ENCODE measurements at regions not wholly inside any gene's neighbourhood (a gene's known extent, or its start where the extent isn't known, plus 50 kb on each side); places are given as distances from the start of the nearest gene placed in this dataset.

DNA sequence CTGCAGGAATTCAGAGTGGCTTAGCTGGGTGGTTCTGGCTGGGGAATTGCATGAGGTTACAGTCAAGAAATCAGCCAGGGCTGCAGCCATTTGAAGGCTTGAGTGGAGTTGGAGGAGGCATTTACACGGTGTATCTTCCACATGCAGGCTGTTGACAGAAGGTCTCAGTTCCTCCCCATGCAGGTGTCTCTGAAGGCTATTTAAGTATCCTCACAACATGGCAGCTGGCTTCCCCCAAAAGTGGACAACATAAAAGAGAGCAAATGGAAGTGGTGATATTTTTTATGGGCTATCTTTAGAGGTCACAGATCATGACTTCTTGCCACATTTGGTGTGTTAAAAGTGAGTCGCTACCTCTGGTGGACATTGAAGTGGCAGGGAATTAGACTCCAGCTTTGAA is 60.1 kb upstream of the SPRED1 start:
- TF ChIP-seq, protein P1, sequence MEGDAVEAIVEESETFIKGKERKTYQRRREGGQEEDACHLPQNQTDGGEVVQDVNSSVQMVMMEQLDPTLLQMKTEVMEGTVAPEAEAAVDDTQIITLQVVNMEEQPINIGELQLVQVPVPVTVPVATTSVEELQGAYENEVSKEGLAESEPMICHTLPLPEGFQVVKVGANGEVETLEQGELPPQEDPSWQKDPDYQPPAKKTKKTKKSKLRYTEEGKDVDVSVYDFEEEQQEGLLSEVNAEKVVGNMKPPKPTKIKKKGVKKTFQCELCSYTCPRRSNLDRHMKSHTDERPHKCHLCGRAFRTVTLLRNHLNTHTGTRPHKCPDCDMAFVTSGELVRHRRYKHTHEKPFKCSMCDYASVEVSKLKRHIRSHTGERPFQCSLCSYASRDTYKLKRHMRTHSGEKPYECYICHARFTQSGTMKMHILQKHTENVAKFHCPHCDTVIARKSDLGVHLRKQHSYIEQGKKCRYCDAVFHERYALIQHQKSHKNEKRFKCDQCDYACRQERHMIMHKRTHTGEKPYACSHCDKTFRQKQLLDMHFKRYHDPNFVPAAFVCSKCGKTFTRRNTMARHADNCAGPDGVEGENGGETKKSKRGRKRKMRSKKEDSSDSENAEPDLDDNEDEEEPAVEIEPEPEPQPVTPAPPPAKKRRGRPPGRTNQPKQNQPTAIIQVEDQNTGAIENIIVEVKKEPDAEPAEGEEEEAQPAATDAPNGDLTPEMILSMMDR (IDR thresholded peaks at IDR 0.05; ENCODE audit: low read depth, low read length, missing control alignments), result no peak
- no peak overlapping the region for H3K4me3 ChIP-seq (ENCODE audit: low read depth, low read length)
- DNase-seq (ENCODE audit: low read depth), result no peak

DNA sequence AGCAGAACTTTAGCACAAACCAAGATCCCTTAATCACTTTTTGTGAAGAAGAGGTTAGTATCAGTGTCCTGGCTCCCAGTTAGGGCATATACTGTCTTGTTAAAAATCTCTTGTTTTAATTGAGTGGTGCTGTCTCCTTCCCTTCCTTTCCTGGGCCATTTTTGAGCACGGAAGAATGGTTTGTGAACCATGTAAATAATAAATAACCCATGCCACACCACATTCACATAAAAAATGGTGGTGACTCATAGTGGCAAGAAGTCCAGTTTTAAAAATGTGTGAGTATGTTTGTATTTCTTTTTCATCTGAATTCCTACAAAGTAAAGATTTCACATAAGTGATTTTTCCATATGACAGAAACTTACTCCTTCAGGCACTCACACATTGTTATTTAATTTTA is 59.1 kb upstream of the SPRED1 start:
- TF ChIP-seq, protein P1 (IDR thresholded peaks at IDR 0.05; ENCODE audit: low read depth, low read length, missing control alignments), result no peak
- H3K4me3 ChIP-seq (ENCODE audit: low read depth, low read length), result no peak overlapping the region
- DNase-seq (ENCODE audit: low read depth), result no peak

DNA sequence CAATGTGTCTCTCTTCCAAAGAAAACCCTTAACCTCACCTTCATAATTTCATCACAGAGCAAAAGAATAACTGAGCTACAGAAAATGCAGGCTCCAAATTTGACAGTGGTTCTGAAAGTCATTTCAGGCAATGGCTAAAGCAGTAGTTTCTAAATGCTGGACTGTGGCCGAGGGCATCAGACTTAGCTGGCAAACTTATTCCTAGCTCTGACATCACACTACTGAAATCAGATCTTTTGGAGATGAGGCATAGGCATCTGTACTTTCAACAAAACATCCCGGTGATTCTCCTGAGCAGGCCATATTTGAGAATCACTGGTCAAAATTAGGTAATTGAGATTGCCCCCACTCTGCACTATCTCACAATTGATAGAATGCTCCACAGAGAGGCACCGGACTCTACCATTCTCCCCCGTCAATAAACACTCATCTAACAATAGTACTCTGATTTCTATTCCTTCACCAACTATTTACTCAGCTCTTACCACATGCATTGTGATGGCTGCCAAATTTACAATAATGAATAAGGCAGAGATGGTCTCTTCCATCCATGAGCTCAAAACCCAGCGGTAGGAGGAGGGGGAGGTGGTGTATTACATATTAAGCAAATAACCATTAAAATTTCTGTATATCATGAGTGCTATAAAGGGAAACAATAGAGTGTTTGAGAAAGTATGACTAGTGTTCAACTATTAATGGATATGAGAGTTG is 57.3 kb upstream of the SPRED1 start:
- DNase-seq (ENCODE audit: low read depth), result no peak
- TF ChIP-seq, protein P1 (IDR thresholded peaks at IDR 0.05; ENCODE audit: low read depth, low read length, missing control alignments), result no peak
- no peak overlapping the region for H3K4me3 ChIP-seq (ENCODE audit: low read depth, low read length)

DNA sequence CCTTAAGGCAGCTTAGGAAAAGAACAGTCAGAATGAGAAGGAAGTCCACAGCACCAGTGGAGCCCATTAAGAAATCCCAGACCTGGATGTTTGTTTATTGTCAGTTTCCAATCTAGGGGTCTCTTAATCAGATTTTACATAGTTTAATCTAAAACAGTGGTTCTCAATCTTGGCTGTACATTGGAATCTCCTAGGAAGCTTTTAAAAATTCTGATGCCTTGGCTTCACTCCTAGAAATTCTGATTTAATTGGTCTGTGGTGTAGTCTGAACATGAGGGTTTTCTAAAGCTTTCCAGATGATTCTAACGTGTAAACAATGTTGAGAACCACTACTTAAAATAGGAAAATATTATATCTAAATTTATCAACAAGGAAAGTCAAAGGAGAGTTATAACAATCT is 56.6 kb upstream of the SPRED1 start:
- no peak overlapping the region for H3K4me3 ChIP-seq (ENCODE audit: low read depth, low read length)
- TF ChIP-seq, protein P1 (IDR thresholded peaks at IDR 0.05; ENCODE audit: low read depth, low read length, missing control alignments), result no peak
- no peak for DNase-seq (ENCODE audit: low read depth)

DNA sequence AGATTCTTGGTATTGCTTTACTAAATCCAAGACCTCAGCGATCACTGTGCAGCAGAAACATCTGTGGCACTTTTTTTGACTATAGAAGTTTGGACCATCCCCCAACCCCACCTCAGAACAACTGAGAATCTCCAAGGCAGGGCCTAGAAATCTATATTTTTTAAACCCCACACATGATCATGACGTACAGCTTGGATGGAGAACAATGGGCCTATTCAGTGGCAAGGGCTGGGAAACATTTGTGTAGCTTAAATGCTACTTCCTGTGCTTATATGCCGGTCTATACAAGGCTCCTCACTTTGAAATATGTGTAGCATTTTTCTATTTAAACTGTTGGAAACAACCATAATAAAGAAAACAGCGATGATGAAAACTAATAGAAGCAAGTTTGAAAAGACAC is 55.1 kb upstream of the SPRED1 start:
- DNase-seq (ENCODE audit: low read depth), result no peak
- no peak overlapping the region for H3K4me3 ChIP-seq (ENCODE audit: low read depth, low read length)
- TF ChIP-seq, protein P1 (IDR thresholded peaks at IDR 0.05; ENCODE audit: low read depth, low read length, missing control alignments), result no peak

DNA sequence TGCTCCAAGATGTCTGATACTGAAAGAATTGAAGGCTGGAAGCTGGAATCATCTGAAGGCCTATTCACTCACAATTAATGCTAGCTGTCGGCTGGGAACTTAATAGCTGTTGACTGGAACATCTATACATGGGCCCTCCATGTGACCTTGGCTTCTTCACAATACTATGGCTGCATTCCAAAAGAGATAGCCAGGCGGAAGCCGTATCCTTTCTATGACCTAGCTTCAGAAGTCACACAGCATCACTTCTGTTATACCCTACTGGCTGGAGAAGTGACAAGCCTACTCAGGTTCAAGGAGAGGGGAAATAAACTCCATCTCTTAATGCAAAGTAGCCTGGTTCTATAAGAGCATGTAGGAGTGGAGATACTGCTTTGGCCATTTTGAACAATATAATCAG is 50.9 kb upstream of the SPRED1 start:
- no peak overlapping the region for H3K4me3 ChIP-seq (ENCODE audit: low read depth, low read length)
- TF ChIP-seq, protein P1 (IDR thresholded peaks at IDR 0.05; ENCODE audit: low read depth, low read length, missing control alignments), result no peak
- DNase-seq (ENCODE audit: low read depth), result no peak

DNA sequence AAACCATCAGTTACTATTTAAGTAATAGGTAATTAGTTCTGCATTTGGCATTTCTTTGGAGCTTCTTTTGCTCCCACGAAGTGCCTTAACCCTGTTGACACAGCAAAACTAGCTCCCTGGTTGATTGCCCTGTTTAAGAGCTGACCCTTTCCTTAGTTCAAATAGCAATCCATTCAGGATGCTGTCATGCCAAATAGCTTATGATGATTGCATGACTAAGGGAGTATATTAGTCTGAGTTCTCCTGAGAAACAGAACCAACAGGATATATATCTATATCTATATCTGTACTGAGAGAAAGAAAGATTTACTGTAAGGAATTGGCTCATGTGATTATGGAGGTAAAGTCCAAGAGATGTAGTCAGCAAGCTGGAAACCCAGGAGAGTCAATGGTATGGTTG is 50.3 kb upstream of the SPRED1 start:
- TF ChIP-seq, protein P1 (IDR thresholded peaks at IDR 0.05; ENCODE audit: low read depth, low read length, missing control alignments), result no peak
- DNase-seq (ENCODE audit: low read depth), result no peak
- no peak overlapping the region for H3K4me3 ChIP-seq (ENCODE audit: low read depth, low read length)
